Ishikawa (cell line): ENCODE measurements at regions not wholly inside any gene's neighbourhood (a gene's known extent, or its start where the extent isn't known, plus 50 kb on each side); places are given as distances from the start of the nearest gene placed in this dataset.

Source experiments
- EGR1 ChIP-seq: IDR thresholded peaks from 2 replicates; pipeline ENCODE4 v1.6.1; 2012
- RAD21 ChIP-seq: IDR thresholded peaks from 2 replicates; pipeline ENCODE4 v1.6.1; 2012; ENCODE audit warnings: low read depth
- YY1 ChIP-seq: IDR thresholded peaks from 2 replicates; pipeline ENCODE4 v1.6.1; 2012; ENCODE audit warnings: low read depth

GRCh38 chr2:107276034-107276433 is 390.1 kb upstream of the ST6GAL2 start:
- TF ChIP-seq RAD21 (no peak), YY1 (no peak), EGR1 (no peak)
